HepG2 (cell line): ENCODE measurements at regions not wholly inside any gene's neighbourhood (a gene's known extent, or its start where the extent isn't known, plus 50 kb on each side); places are given as distances from the start of the nearest gene placed in this dataset.

Source experiments
- MAX ChIP-seq: IDR thresholded peaks from 2 replicates; pipeline ENCODE4 v1.6.1; 2012; ENCODE audit warnings: inconsistent platforms
- PAX8 ChIP-seq: sonication (generic); formaldehyde crosslinking; IDR thresholded peaks from 2 replicates; pipeline ENCODE4 v1.8.0; 2022; ENCODE audit warnings: mild to moderate bottlenecking, missing genetic modification reagents, borderline replicate concordance
- PBX3 ChIP-seq: sonication (generic); formaldehyde crosslinking; IDR thresholded peaks from 2 replicates; pipeline ENCODE4 v1.8.1; 2023; ENCODE audit warnings: missing genetic modification reagents, inconsistent platforms, borderline replicate concordance
- RNF219 ChIP-seq: sonication (generic); formaldehyde crosslinking; IDR thresholded peaks from 2 replicates; pipeline ENCODE4 v1.5.0; 2020; ENCODE audit warnings: mild to moderate bottlenecking, missing genetic modification reagents
- ZFP37 ChIP-seq: sonication (generic); formaldehyde crosslinking; IDR thresholded peaks from 2 replicates; pipeline ENCODE4 v1.4.0; 2020; ENCODE audit warnings: missing genetic modification reagents, borderline replicate concordance

- TF ChIP-seq MAX (no peak), PAX8 (CRISPR knock-in tag) (no peak), RNF219 (no peak), PBX3 (no peak), ZFP37 (CRISPR knock-in tag) (no peak)
These were observed 135.7 kb downstream of the EVA1A start for GRCh38 chr2:75424936-75425619.
